ENCODE measurements at regions not wholly inside any gene's neighbourhood (a gene's known extent, or its start where the extent isn't known, plus 50 kb on each side); places are given as distances from the start of the nearest gene placed in this dataset.

DNA sequence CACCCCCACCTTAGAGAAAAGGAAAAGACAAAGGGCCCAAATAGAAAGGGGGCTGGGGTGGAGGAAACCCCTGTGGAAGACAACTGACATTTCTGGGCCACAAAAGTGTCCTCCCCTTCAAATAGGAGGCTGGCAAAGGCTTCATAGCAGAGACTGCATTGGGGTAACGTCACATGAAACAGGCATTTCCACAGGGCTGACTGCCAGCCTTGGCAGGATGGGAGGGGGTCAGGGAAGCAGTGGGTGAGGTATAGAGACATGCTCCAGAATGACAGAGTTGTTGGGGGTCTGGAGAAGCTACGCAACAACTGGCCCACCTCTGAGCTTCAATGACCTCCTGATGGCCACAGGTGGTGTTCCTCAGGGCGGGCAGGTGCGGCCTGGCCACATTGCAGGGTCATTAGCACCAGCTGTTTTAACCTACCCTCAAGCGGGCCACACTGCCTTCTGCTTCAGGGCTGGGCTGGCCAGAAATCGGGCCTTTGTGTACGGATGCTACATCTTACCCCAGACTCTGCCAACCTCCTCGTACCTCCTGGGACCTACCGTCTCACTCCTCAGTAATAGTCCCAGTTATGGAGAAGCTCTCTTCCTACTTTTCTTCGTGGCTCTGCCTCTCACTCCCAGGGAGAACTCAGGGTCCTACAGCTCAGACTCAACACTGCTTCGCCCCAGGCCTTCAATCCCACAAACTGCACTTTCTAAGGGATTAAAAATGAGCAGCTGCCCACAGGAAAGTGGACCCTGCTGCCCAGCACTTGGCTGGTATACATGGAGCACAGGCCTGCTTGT is 160.0 kb upstream of the NCAM1 start:
- TF ChIP-seq TP53 (CRISPR knock-in tag; IDR thresholded peaks at IDR 0.05) (no peak), RORB (CRISPR knock-in tag; IDR thresholded peaks at IDR 0.05) (no peak), NFYB (CRISPR knock-in tag; conservative IDR thresholded peaks at IDR 0.05; ENCODE audit: low read depth) (no peak), TEAD1 (CRISPR knock-in tag; IDR thresholded peaks at IDR 0.05) (no peak), ZNF121 (CRISPR knock-in tag; IDR thresholded peaks at IDR 0.05) (no peak), ZNF263 (CRISPR knock-in tag; IDR thresholded peaks at IDR 0.05; ENCODE audit: low read depth) (no peak)
- TF ChIP-seq, protein P1, sequence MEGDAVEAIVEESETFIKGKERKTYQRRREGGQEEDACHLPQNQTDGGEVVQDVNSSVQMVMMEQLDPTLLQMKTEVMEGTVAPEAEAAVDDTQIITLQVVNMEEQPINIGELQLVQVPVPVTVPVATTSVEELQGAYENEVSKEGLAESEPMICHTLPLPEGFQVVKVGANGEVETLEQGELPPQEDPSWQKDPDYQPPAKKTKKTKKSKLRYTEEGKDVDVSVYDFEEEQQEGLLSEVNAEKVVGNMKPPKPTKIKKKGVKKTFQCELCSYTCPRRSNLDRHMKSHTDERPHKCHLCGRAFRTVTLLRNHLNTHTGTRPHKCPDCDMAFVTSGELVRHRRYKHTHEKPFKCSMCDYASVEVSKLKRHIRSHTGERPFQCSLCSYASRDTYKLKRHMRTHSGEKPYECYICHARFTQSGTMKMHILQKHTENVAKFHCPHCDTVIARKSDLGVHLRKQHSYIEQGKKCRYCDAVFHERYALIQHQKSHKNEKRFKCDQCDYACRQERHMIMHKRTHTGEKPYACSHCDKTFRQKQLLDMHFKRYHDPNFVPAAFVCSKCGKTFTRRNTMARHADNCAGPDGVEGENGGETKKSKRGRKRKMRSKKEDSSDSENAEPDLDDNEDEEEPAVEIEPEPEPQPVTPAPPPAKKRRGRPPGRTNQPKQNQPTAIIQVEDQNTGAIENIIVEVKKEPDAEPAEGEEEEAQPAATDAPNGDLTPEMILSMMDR (IDR thresholded peaks at IDR 0.05): no peak
- TF ChIP-seq, protein P2, sequence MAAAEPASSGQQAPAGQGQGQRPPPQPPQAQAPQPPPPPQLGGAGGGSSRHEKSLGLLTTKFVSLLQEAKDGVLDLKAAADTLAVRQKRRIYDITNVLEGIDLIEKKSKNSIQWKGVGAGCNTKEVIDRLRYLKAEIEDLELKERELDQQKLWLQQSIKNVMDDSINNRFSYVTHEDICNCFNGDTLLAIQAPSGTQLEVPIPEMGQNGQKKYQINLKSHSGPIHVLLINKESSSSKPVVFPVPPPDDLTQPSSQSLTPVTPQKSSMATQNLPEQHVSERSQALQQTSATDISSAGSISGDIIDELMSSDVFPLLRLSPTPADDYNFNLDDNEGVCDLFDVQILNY (CRISPR knock-in tag; IDR thresholded peaks at IDR 0.05): no peak
- TF ChIP-seq, protein P3, sequence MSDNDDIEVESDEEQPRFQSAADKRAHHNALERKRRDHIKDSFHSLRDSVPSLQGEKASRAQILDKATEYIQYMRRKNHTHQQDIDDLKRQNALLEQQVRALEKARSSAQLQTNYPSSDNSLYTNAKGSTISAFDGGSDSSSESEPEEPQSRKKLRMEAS (CRISPR knock-in tag; IDR thresholded peaks at IDR 0.05): no peak
- TF ChIP-seq, protein P4, sequence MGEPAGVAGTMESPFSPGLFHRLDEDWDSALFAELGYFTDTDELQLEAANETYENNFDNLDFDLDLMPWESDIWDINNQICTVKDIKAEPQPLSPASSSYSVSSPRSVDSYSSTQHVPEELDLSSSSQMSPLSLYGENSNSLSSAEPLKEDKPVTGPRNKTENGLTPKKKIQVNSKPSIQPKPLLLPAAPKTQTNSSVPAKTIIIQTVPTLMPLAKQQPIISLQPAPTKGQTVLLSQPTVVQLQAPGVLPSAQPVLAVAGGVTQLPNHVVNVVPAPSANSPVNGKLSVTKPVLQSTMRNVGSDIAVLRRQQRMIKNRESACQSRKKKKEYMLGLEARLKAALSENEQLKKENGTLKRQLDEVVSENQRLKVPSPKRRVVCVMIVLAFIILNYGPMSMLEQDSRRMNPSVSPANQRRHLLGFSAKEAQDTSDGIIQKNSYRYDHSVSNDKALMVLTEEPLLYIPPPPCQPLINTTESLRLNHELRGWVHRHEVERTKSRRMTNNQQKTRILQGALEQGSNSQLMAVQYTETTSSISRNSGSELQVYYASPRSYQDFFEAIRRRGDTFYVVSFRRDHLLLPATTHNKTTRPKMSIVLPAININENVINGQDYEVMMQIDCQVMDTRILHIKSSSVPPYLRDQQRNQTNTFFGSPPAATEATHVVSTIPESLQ (CRISPR knock-in tag; IDR thresholded peaks at IDR 0.05): no peak
- TF ChIP-seq, protein P5, sequence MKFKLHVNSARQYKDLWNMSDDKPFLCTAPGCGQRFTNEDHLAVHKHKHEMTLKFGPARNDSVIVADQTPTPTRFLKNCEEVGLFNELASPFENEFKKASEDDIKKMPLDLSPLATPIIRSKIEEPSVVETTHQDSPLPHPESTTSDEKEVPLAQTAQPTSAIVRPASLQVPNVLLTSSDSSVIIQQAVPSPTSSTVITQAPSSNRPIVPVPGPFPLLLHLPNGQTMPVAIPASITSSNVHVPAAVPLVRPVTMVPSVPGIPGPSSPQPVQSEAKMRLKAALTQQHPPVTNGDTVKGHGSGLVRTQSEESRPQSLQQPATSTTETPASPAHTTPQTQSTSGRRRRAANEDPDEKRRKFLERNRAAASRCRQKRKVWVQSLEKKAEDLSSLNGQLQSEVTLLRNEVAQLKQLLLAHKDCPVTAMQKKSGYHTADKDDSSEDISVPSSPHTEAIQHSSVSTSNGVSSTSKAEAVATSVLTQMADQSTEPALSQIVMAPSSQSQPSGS (CRISPR knock-in tag; IDR thresholded peaks at IDR 0.05; ENCODE audit: borderline replicate concordance, low read depth): no peak
- TF ChIP-seq, protein P6, sequence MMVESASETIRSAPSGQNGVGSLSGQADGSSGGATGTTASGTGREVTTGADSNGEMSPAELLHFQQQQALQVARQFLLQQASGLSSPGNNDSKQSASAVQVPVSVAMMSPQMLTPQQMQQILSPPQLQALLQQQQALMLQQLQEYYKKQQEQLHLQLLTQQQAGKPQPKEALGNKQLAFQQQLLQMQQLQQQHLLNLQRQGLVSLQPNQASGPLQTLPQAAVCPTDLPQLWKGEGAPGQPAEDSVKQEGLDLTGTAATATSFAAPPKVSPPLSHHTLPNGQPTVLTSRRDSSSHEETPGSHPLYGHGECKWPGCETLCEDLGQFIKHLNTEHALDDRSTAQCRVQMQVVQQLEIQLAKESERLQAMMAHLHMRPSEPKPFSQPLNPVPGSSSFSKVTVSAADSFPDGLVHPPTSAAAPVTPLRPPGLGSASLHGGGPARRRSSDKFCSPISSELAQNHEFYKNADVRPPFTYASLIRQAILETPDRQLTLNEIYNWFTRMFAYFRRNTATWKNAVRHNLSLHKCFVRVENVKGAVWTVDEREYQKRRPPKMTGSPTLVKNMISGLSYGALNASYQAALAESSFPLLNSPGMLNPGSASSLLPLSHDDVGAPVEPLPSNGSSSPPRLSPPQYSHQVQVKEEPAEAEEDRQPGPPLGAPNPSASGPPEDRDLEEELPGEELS (CRISPR knock-in tag; IDR thresholded peaks at IDR 0.05): no peak
- TF ChIP-seq, protein P7, sequence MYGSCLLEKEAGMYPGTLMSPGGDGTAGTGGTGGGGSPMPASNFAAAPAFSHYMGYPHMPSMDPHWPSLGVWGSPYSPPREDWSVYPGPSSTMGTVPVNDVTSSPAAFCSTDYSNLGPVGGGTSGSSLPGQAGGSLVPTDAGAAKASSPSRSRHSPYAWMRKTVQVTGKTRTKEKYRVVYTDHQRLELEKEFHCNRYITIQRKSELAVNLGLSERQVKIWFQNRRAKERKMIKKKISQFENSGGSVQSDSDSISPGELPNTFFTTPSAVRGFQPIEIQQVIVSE (CRISPR knock-in tag; IDR thresholded peaks at IDR 0.05; ENCODE audit: borderline replicate concordance): no peak
- TF ChIP-seq, protein P8, sequence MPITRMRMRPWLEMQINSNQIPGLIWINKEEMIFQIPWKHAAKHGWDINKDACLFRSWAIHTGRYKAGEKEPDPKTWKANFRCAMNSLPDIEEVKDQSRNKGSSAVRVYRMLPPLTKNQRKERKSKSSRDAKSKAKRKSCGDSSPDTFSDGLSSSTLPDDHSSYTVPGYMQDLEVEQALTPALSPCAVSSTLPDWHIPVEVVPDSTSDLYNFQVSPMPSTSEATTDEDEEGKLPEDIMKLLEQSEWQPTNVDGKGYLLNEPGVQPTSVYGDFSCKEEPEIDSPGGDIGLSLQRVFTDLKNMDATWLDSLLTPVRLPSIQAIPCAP (CRISPR knock-in tag; IDR thresholded peaks at IDR 0.05): no peak

All from WTC11 (cell line).